HFFc6 (cell line): ENCODE measurements at regions not wholly inside any gene's neighbourhood (a gene's known extent, or its start where the extent isn't known, plus 50 kb on each side); places are given as distances from the start of the nearest gene placed in this dataset.
"Not testable (repeated sequence)": the region's sequence is repeated elsewhere in the genome, so short reads cannot be mapped to it uniquely, and the experiment has no call there.

Experiments
- DNase-seq: peaks from one replicate; pipeline ENCODE4 v3.0.0-alpha.2; 2018
- H3K27ac Mint-ChIP-seq: 2 replicates; pipeline ENCODE4 v1.8.0; 2020; ENCODE audit warnings: mild to moderate bottlenecking, mixed read lengths
- H3K27me3 Mint-ChIP-seq: 2 replicates; pipeline ENCODE4 v1.8.0; 2021; ENCODE audit warnings: mild to moderate bottlenecking, moderate library complexity, mixed read lengths; ENCODE audit not compliant: insufficient read depth
- H3K36me3 Mint-ChIP-seq: 2 replicates; pipeline ENCODE4 v1.8.0; 2021; ENCODE audit warnings: low read depth, mixed read lengths
- H3K4me1 Mint-ChIP-seq: 2 replicates; pipeline ENCODE4 v1.8.0; 2020; ENCODE audit warnings: low read depth, mixed read lengths
- H3K4me3 Mint-ChIP-seq: 2 replicates; pipeline ENCODE4 v1.8.0; 2020; ENCODE audit warnings: mild to moderate bottlenecking, moderate library complexity, mixed read lengths
- H3K9me3 Mint-ChIP-seq: 2 replicates; pipeline ENCODE4 v1.8.0; 2020; ENCODE audit warnings: mild to moderate bottlenecking, mixed read lengths
- TF ChIP-seq, protein P1 (sequence below): fragments of 200-600 bp; sonication (generic); IDR thresholded peaks from 2 replicates; pipeline ENCODE4 v1.5.0; 2021; ENCODE audit warnings: antibody characterized with exemption, mild to moderate bottlenecking

DNA sequence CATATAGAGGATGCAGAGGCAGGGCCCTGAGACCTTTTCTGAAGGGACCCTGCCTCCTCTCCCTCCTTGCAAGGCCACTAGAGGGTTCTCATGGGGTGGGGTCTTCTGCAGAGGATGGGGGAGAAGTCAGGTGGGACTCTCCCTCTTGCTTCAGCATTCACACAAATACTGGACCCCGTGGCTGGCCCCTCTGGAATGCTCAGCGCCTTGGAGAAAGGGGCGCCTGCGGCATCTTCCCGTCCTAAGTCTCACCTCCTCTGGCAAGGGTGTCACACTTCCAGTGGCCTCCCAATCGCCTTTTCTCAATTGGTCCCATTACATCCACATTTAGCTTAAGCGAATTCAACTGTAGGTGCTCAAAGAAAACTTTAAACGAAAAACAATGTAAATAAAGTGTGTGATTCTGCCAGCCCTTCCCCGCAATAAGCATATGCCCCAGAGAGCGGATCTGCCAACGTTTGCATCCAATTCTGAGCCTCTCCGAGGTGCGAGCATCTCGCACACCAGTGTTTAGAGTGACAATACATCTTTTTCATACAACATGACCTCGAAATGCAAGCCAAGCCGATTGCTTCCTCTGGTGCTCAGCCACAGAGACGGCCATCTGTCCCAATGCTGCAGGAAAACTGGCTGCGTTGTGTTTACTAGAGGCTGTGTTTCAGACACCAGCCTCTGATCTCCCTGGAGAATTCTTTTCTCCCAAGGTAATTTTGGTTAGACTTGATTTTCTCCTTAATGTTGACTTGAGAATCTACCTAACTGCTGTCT lies 69.1 kb upstream of the WASF3 start:
- Mint-ChIP-seq H3K9me3 (no peaks in the 10 kb centered on the region), H3K27ac (no peak overlapping the region), H3K4me1 (no peaks in the 10 kb centered on the region), H3K36me3 (no peaks in the 10 kb centered on the region), H3K27me3 (peaks cover 5% of the 10 kb centered on the region), H3K4me3 (no peak overlapping the region)
- TF ChIP-seq, protein P1, sequence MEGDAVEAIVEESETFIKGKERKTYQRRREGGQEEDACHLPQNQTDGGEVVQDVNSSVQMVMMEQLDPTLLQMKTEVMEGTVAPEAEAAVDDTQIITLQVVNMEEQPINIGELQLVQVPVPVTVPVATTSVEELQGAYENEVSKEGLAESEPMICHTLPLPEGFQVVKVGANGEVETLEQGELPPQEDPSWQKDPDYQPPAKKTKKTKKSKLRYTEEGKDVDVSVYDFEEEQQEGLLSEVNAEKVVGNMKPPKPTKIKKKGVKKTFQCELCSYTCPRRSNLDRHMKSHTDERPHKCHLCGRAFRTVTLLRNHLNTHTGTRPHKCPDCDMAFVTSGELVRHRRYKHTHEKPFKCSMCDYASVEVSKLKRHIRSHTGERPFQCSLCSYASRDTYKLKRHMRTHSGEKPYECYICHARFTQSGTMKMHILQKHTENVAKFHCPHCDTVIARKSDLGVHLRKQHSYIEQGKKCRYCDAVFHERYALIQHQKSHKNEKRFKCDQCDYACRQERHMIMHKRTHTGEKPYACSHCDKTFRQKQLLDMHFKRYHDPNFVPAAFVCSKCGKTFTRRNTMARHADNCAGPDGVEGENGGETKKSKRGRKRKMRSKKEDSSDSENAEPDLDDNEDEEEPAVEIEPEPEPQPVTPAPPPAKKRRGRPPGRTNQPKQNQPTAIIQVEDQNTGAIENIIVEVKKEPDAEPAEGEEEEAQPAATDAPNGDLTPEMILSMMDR, result no peak
- no peak for DNase-seq

DNA sequence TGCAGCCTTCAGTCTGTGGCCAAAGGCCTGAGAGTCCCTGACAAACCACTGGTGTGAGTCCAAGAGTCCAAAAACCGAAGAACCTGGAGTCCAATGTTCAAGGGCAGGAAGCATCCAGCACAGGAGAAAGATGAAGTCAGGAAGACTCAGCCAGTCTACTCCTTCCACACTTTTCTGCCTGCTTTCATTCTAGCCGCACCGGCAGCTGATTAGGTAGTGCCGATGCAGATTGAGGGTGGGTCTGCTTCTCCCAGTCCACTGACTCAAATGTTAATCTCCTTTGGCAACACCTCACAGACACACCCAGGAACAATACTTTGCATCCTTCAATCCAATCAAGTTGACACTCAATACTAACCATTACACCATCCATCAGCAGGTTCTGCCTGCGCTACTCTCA lies 65.2 kb upstream of the WASF3 start:
- not testable (repeated sequence) for H3K4me3 Mint-ChIP-seq, H3K27me3 Mint-ChIP-seq, H3K36me3 Mint-ChIP-seq, DNase-seq, H3K9me3 Mint-ChIP-seq, H3K27ac Mint-ChIP-seq
- H3K4me1 Mint-ChIP-seq, result peaks cover 34% of the 10 kb centered on the region

DNA sequence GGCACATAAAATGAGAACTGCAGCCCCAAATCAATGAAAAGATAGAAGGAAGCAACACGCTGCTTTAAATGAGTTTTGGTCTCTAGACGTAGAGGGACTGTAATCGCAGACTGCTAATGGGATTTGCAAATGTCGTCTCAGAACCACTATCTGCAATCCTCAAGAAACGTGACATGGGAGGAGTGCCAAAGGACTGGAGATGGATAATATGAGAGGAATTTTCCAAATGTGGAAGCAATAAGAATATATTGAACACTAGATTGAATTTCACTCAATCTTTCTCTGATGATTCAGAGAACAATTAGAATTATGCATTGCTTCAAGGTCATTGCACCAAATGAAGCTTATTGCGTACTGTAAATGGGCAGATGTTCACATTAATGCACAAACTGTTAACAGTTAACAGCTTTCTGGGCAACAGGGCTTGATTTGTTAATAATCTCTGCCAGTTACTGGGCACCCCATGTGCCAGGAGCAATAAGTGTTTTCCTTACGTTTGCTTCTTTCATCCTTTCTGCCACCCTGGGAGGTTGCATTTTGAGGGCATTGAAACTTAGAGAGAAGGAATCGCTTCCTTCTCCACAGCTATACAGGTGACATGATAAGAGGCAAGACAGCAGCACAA lies 62.8 kb upstream of the WASF3 start:
- DNase-seq, result no peak
- no peak overlapping the region for H3K27ac Mint-ChIP-seq
- H3K27me3 Mint-ChIP-seq, result peaks cover 3% of the 10 kb centered on the region
- H3K4me1 Mint-ChIP-seq, result peaks cover 57% of the 10 kb centered on the region
- no peak overlapping the region for H3K4me3 Mint-ChIP-seq
- no peaks in the 10 kb centered on the region for H3K9me3 Mint-ChIP-seq
- H3K36me3 Mint-ChIP-seq, result no peaks in the 10 kb centered on the region
- TF ChIP-seq, protein P1, result no peak

DNA sequence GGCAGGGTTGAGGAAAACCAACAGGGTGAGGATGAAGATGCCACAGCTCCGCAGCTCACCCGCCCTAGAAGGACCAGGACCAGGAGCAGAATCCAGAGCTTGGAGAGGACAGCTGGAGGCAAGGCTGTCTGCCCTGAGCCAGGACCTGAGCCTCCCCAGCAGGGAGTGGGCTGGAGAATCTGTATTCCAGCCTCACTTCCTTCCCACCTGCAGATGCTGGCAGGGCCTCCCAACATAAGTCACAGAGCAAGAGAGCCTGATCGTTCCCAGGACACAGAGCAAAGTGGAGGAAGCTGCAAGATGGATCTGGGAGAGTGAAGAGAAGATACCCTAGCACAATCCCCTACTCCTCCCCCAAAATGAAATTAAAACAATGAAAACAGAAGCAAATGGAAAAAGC lies 61.7 kb upstream of the WASF3 start:
- H3K4me3 Mint-ChIP-seq, result no peak overlapping the region

DNA sequence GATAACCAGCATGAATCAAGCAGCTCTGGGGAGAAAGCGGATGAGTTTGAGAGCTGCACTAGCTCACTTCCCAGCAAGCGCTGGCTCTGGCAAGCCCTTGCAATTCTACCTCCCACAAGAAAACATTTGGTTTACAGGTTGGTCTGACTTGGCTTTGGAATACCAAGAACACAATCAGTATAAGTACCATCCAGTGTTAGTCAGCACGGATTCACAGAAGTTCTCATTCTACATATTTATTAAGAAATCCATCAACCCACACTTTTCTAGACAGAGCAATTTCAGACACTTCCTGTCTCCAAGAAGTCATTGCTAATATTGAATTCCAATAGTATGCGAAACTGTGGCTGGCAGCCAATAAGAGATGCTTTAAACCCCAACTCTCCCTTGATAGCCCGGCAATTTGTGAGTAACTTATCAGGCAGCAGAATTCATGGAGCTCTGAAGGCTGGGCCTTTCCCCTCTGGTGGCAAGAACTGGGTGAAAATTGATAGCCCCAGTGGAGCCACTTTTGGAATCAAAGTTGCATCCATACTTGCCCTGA lies 59.4 kb upstream of the WASF3 start:
- DNase-seq, result peak; percentile 91
- no peaks in the 10 kb centered on the region for H3K36me3 Mint-ChIP-seq
- peaks cover 78% of the 10 kb centered on the region for H3K4me1 Mint-ChIP-seq
- H3K27me3 Mint-ChIP-seq, result no peaks in the 10 kb centered on the region; the same call in none of the 2 replicates
- H3K9me3 Mint-ChIP-seq, result no peaks in the 10 kb centered on the region
- TF ChIP-seq, protein P1, result no peak
- peak overlapping the region; percentile 36 for H3K4me3 Mint-ChIP-seq
- H3K27ac Mint-ChIP-seq, result peak overlapping the region; percentile 83

More for the DNA sequence above, 61.7 kb upstream of the WASF3 start:
- H3K9me3 Mint-ChIP-seq, result no peaks in the 10 kb centered on the region
- no peaks in the 10 kb centered on the region for H3K36me3 Mint-ChIP-seq
- TF ChIP-seq, protein P1, result no peak
- no peak overlapping the region for H3K27ac Mint-ChIP-seq
- no peak for DNase-seq
- H3K4me1 Mint-ChIP-seq, result peaks cover 59% of the 10 kb centered on the region
- no peaks in the 10 kb centered on the region; the same call in none of the 2 replicates for H3K27me3 Mint-ChIP-seq
